ENCODE measurements at regions not wholly inside any gene's neighbourhood (a gene's known extent, or its start where the extent isn't known, plus 50 kb on each side); places are given as distances from the start of the nearest gene placed in this dataset.

GRCh38 chr10:76778914-76779795 lies 858.5 kb downstream of the KCNMA1 start:
- Histone ChIP-seq H3K36me3 (ENCODE audit: control insufficient read depth, insufficient read depth, low read length) (no peaks in the 10 kb centered on the region), H2AFZ (replicated peaks; ENCODE audit: low read length, poor library complexity) (no peak overlapping the region), H3K18ac (ENCODE audit: low read depth, low read length) (no peak overlapping the region), H4K5ac (ENCODE audit: low read depth, low read length) (no peak overlapping the region), H2BK20ac (ENCODE audit: low read depth, low read length) (no peak overlapping the region), H3K9me1 (ENCODE audit: insufficient read depth, low read length) (no peaks in the 10 kb centered on the region), H3K27me3 (ENCODE audit: control insufficient read depth, insufficient read depth, low read length) (no peaks in the 10 kb centered on the region; the same call in 1 of the 2 replicates), H3K4me2 (ENCODE audit: low read depth, low read length) (no peak overlapping the region), H3K56ac (ENCODE audit: extremely low read depth, insufficient read depth, low read length) (no peak overlapping the region), H3K9me3 (ENCODE audit: control insufficient read depth, insufficient read depth, low read length) (peaks cover 5% of the 10 kb centered on the region), H4K8ac (ENCODE audit: low read depth in 2 of 2, low read length in 2 of 2) (no peak overlapping the region), H3K79me1 (ENCODE audit: low read depth in 1 of 2, low read length in 2 of 2) (no peaks in the 10 kb centered on the region), H2BK120ac (ENCODE audit: low read depth, low read length) (no peak overlapping the region), H2AK5ac (ENCODE audit: low read depth, low read length) (no peak overlapping the region), H3K9ac (ENCODE audit: low read depth, low read length) (no peak overlapping the region), H3K27ac (ENCODE audit: insufficient read depth, low read length) (no peak overlapping the region), H2AK9ac (replicated peaks; ENCODE audit: low read depth, low read length, poor library complexity) (no peak overlapping the region), H3K4ac (ENCODE audit: low read depth, low read length) (no peak overlapping the region), H3K4me3 (ENCODE audit: insufficient read depth, low read depth, low read length) (no peak overlapping the region), H2BK15ac (ENCODE audit: low read depth, low read length) (no peak overlapping the region), H2BK5ac (ENCODE audit: low read depth, low read length, poor library complexity, severe bottlenecking) (no peak overlapping the region), H3K14ac (replicated peaks; ENCODE audit: low read depth, low read length) (no peak overlapping the region), H4K91ac (ENCODE audit: insufficient read depth, low read depth, low read length) (no peak overlapping the region), H4K20me1 (ENCODE audit: insufficient read depth, low read length) (no peaks in the 10 kb centered on the region), H3K4me1 (ENCODE audit: control insufficient read depth, insufficient read depth, low read length) (no peaks in the 10 kb centered on the region), H3K23ac (ENCODE audit: low read depth, low read length) (no peak overlapping the region)
- peak; percentile 91 for ATAC-seq (ENCODE audit: low read depth)
- DNase-seq = peak; percentile 23
- intact Hi-C loops (cut with micrococcal nuclease) (loop anchor here (5.0 kb wide), 1 partner anchor 1482 kb away; no protein-coding TSS in a partner anchor), dilution Hi-C loops (cut with HindIII; ENCODE audit: low sequenced_read_pairs, unreplicated experiment) (no loop called here), in situ Hi-C loops (cut with MboI; ENCODE audit: low sequenced_read_pairs) (no loop called here)
- 34% methylated on average over 4 of the region's 10 CpGs; no CpG with 5 or more reads in 1 of the 2 experiments for WGBS, 2 experiments (ENCODE audit: extremely low coverage in 2 of 2, insufficient read length in 1 of 2)
- TF ChIP-seq SMC3 (IDR thresholded peaks at IDR 0.05; ENCODE audit: low read depth, low read length) (no peak), CTCF (conservative IDR thresholded peaks at IDR 0.05; ENCODE audit: low read depth, low read length) (0 out of 2 replicates have a peak, but pooled peaks have one; percentile 10)
- CTCF ChIA-PET = no interaction called here
- POLR2A ChIA-PET (ENCODE audit: unreplicated experiment) = no interaction called here
- no TSS peak for BruUV-seq (replicated peaks)
